Right cardiac atrium (tissue), 5 donors: ENCODE measurements at regions not wholly inside any gene's neighbourhood (a gene's known extent, or its start where the extent isn't known, plus 50 kb on each side); places are given as distances from the start of the nearest gene placed in this dataset.

Source experiments
- ATAC-seq, 2 donors: fragments of 200-7000 bp; cut with Tn5 transposase; one replicate each; pipeline versions ENCODE4 v1.8.0 to v1.9.1; 2020; ENCODE audit warnings: moderate library complexity in 2 of 2, mild to moderate bottlenecking in 1 of 2
- DNase-seq, 3 donors: peaks; one replicate each; pipeline ENCODE4 v3.0.0-alpha.2; 2020
- H3K27ac ChIP-seq: one replicate; pipeline ENCODE4 v1.5.1; 2013; ENCODE audit warnings: mild to moderate bottlenecking, low read length, control low read depth, moderate library complexity
- H3K27me3 ChIP-seq: one replicate; pipeline ENCODE4 v1.6.1; 2013; ENCODE audit not compliant: control insufficient read depth, insufficient read depth
- H3K4me1 ChIP-seq: one replicate; pipeline ENCODE4 v1.6.1; 2013; ENCODE audit warnings: low read length; ENCODE audit not compliant: control insufficient read depth, insufficient read depth
- H3K4me3 ChIP-seq: one replicate; pipeline ENCODE4 v1.5.1; 2013; ENCODE audit warnings: low read length, control low read depth
- H3K9me3 ChIP-seq: one replicate; pipeline ENCODE4 v1.6.1; 2013; ENCODE audit warnings: low read length; ENCODE audit not compliant: control insufficient read depth
- WGBS: extraction: QIAGEN DNeasy Blood & Tissue Kit; methylation state at CpG from one replicate; pipeline ENCODE4 v1.1.7; 2013; 5-methylcytosine and 5-hydroxymethylcytosine counted together
- intact Hi-C, 4 donors: fragments of 100-400 bp; cut with DNase I; formaldehyde crosslinking; loops; one replicate each; pipeline versions ENCODE4 v1.11.0 to v1.14.0; 2022 to 2023
- donor health status: healthy with polysubstance abuse.
- donor health status: DM: no; HTN: yes; CAD: no.
- donor health status: DM: no; HTN: no; CAD: no.
- donor health status: DM: no; HTN: yes; CAD: no; lungs with severe emphysema.
- donor health status: DM: yes; HTN: yes; CAD: no.

DNA sequence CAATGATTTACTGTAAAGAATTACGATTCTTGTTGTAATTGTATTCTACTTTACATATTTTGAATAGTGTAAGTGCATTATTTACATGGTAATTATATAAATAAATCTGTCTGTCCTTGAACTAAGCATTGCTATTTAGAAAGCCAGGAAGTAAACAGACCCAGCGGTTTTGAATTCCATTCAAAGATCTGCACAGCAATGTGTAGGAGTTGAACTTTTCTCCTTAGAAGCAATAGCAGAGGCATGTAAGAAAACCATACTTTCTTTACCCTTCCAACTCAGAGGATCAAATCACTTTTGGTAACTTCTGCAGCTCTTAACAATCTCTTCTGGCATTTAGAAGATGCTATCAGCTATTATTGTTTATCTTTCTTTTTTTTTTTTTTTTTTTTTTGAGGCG lies 109.2 kb upstream of the VRK2 start:
- Histone ChIP-seq H3K27ac (no peak overlapping the region), H3K4me3 (no peak overlapping the region), H3K9me3 (peaks cover 2% of the 10 kb centered on the region), H3K27me3 (no peaks in the 10 kb centered on the region), H3K4me1 (no peaks in the 10 kb centered on the region)
- DNase-seq (no peak), ATAC-seq (no peak)
- 77% methylated on average over 3 of the region's 3 CpGs for WGBS
- intact Hi-C loops = no loop called here

- intact Hi-C loops = no loop called here
- Histone ChIP-seq H3K9me3 (no peaks in the 10 kb centered on the region), H3K27me3 (no peaks in the 10 kb centered on the region), H3K27ac (no peak overlapping the region), H3K4me1 (no peaks in the 10 kb centered on the region), H3K4me3 (no peak overlapping the region)
- ATAC-seq (no peak), DNase-seq (no peak)
- WGBS = 88% methylated on average over 1 of the region's 1 CpG
These were observed 104.8 kb upstream of the VRK2 start for GRCh38 chr2:57941816-57942215.

GRCh38 chr2:57943315-57943714 lies 103.3 kb upstream of the VRK2 start:
- H3K27ac ChIP-seq = no peak overlapping the region
- H3K27me3 ChIP-seq = no peaks in the 10 kb centered on the region
- ATAC-seq (no peak), DNase-seq (no peak)
- H3K4me1 ChIP-seq = no peaks in the 10 kb centered on the region
- H3K9me3 ChIP-seq = no peaks in the 10 kb centered on the region
- no peak overlapping the region for H3K4me3 ChIP-seq
- intact Hi-C loops = no loop called here

DNA sequence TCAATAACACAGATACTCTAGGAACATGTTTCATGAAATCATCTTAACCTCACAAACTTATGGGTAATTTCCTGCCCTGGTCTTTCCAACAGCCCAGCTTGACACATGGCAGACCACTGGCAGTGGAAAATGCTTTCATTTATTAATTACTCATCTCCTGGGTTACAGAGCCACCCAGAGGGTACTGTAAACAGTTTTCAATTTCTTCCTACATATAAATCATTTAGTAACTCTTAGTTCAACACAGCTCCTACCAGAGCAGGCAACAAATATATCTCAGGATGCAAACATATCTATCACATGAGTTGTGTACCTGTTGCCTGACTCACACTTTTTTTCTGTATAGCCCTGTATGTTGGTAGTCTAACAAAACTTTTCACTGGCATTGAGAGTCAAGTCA lies 99.2 kb upstream of the VRK2 start:
- DNase-seq = no peak
- H3K4me1 ChIP-seq = no peaks in the 10 kb centered on the region
- H3K27me3 ChIP-seq = no peaks in the 10 kb centered on the region
- intact Hi-C loops = no loop called here
- H3K27ac ChIP-seq = no peak overlapping the region
- H3K4me3 ChIP-seq = no peak overlapping the region
- no peaks in the 10 kb centered on the region for H3K9me3 ChIP-seq
- no peak for ATAC-seq

- H3K4me3 ChIP-seq = no peak overlapping the region
- no peak for ATAC-seq
These were observed 92.6 kb upstream of the VRK2 start for GRCh38 chr2:57954020-57954419.

DNA sequence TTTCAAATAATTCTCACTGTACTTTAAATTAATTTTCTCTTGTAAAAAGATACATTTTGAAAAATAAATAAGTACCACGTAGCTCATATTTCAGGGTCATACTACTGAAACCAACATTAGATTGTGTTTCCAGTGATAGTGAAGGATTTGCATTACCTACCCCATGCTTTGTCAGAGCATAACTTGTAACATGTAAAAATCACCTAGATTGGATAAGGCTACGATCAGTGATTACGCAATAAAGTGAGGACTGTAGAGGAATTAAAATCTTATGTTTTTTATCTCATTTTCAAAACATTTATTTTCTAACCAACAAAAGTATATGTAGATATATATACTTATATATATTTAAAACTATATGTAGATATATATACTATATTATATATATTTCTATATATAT lies 89.4 kb upstream of the VRK2 start:
- Histone ChIP-seq H3K9me3 (no peaks in the 10 kb centered on the region), H3K27ac (no peak overlapping the region), H3K4me1 (no peaks in the 10 kb centered on the region), H3K4me3 (no peak overlapping the region), H3K27me3 (no peaks in the 10 kb centered on the region)
- ATAC-seq = no peak
- 74% methylated on average over 3 of the region's 3 CpGs for WGBS
- intact Hi-C loops = no loop called here
- DNase-seq = no peak

More at GRCh38 chr2:57954020-57954419, 92.6 kb upstream of the VRK2 start:
- H3K27ac ChIP-seq = no peak overlapping the region
- no peaks in the 10 kb centered on the region for H3K9me3 ChIP-seq
- 89% methylated on average over 1 of the region's 1 CpG for WGBS
- no peaks in the 10 kb centered on the region for H3K4me1 ChIP-seq
- no peak for DNase-seq
- no peaks in the 10 kb centered on the region for H3K27me3 ChIP-seq
- intact Hi-C loops = no loop called here

- no peak for ATAC-seq
- no peak for DNase-seq
- H3K9me3 ChIP-seq = no peaks in the 10 kb centered on the region
- H3K4me1 ChIP-seq = no peaks in the 10 kb centered on the region
- H3K27me3 ChIP-seq = no peaks in the 10 kb centered on the region
- WGBS = 76% methylated on average over 7 of the region's 7 CpGs
- intact Hi-C loops = no loop called here
- no peak overlapping the region for H3K27ac ChIP-seq
- no peak overlapping the region for H3K4me3 ChIP-seq
These were observed 87.2 kb upstream of the VRK2 start for GRCh38 chr2:57959390-57959789.

GRCh38 chr2:57962861-57963260 lies 83.7 kb upstream of the VRK2 start:
- 80% methylated on average over 3 of the region's 3 CpGs for WGBS

DNA sequence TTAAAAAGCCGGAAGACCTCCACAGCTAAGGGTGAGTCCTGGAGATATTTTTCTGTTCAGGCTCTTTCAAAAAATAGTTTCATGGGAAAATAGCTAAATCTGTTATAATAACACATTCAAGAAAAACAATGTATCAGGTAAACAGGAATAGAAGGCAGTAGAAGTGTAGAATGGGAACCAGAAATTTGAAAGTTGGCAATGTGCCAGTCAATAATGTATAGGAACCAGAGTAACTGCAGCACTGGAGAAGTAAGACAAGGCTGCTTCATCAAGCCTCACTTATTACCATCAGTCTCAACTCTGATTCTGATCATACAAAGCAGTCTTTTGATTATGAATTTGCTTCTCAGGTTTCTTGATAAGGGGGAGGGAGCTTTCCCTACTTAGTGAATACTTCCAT lies 81.4 kb upstream of the VRK2 start:
- Histone ChIP-seq H3K9me3 (no peaks in the 10 kb centered on the region), H3K4me1 (no peaks in the 10 kb centered on the region), H3K27ac (no peak overlapping the region), H3K4me3 (no peak overlapping the region), H3K27me3 (no peaks in the 10 kb centered on the region)
- intact Hi-C loops = no loop called here
- ATAC-seq = no peak
- 94% methylated on average over 1 of the region's 1 CpG for WGBS
- no peak for DNase-seq

More at GRCh38 chr2:57962861-57963260, 83.7 kb upstream of the VRK2 start:
- Histone ChIP-seq H3K27ac (no peak overlapping the region), H3K9me3 (no peaks in the 10 kb centered on the region), H3K4me3 (no peak overlapping the region), H3K4me1 (no peaks in the 10 kb centered on the region), H3K27me3 (no peaks in the 10 kb centered on the region)
- DNase-seq (no peak), ATAC-seq (no peak)
- intact Hi-C loops = no loop called here

- no peaks in the 10 kb centered on the region for H3K9me3 ChIP-seq
- intact Hi-C loops = no loop called here
- H3K4me1 ChIP-seq = no peaks in the 10 kb centered on the region
- WGBS = 98% methylated on average over 1 of the region's 1 CpG
- DNase-seq = no peak
- ATAC-seq = no peak
- H3K4me3 ChIP-seq = no peak overlapping the region
- no peak overlapping the region for H3K27ac ChIP-seq
- H3K27me3 ChIP-seq = no peaks in the 10 kb centered on the region
These were observed 80.6 kb upstream of the VRK2 start for GRCh38 chr2:57965961-57966360.

GRCh38 chr2:57973621-57974186 lies 72.9 kb upstream of the VRK2 start:
- no peak for ATAC-seq
- WGBS = 78% methylated on average over 2 of the region's 2 CpGs
- no peaks in the 10 kb centered on the region for H3K4me1 ChIP-seq
- intact Hi-C loops = no loop called here
- H3K27me3 ChIP-seq = no peaks in the 10 kb centered on the region
- H3K4me3 ChIP-seq = no peak overlapping the region
- no peaks in the 10 kb centered on the region for H3K9me3 ChIP-seq
- no peak for DNase-seq
- no peak overlapping the region for H3K27ac ChIP-seq

- Histone ChIP-seq H3K27me3 (no peaks in the 10 kb centered on the region), H3K4me1 (no peaks in the 10 kb centered on the region), H3K27ac (no peak overlapping the region), H3K9me3 (no peaks in the 10 kb centered on the region), H3K4me3 (no peak overlapping the region)
- intact Hi-C loops = no loop called here
- ATAC-seq = no peak
- DNase-seq = no peak
- WGBS = 94% methylated on average over 4 of the region's 4 CpGs
These were observed 67.4 kb upstream of the VRK2 start for GRCh38 chr2:57979158-57979557.
